ENCODE measurements at regions not wholly inside any gene's neighbourhood (a gene's known extent, or its start where the extent isn't known, plus 50 kb on each side); places are given as distances from the start of the nearest gene placed in this dataset.

- TF ChIP-seq CTCF (conservative IDR thresholded peaks at IDR 0.05) (no peak), ZFX (IDR thresholded peaks at IDR 0.05) (no peak)
These were observed 223.4 kb upstream of the RND3 start for GRCh38 chr2:150710916-150711315.
